ENCODE measurements at regions not wholly inside any gene's neighbourhood (a gene's known extent, or its start where the extent isn't known, plus 50 kb on each side); places are given as distances from the start of the nearest gene placed in this dataset.
A peak's percentile ranks its signal among the peaks of the same experiment; 100 is the strongest.

DNA sequence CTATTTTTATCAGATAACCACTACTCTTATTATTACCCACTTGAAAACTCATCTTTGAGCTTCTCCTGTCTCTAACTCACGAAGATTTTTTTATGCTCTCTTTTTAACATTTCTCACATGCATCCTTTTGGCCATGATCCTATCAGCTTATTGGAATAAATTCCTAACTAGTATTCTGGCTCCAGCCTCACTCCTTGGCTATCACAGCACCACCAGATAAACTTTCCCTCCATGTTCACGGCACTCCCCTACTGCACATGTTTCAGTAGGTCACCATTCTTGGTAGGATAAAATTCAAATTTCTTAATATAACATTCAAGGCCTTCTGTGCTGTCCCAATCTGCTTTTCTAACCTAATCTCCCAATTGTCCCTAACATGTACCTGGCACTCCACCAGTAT, 186.6 kb upstream of the UBASH3B start:
- intact Hi-C loops (cut with DNase I; ENCODE audit: low total_unique reads) = no loop called here
- Histone ChIP-seq H3K27me3 (no peaks in the 10 kb centered on the region), H3K4me1 (no peaks in the 10 kb centered on the region), H3K9me3 (no peaks in the 10 kb centered on the region), H3K27ac (no peak overlapping the region), H3K36me3 (no peaks in the 10 kb centered on the region), H3K4me3 (no peak overlapping the region)
- WGBS, 5 donors = 53 to 81% (median 69%) methylated on average over 2 of the region's 2 CpGs
- DNase-seq = no peak
- TF ChIP-seq, protein P1, sequence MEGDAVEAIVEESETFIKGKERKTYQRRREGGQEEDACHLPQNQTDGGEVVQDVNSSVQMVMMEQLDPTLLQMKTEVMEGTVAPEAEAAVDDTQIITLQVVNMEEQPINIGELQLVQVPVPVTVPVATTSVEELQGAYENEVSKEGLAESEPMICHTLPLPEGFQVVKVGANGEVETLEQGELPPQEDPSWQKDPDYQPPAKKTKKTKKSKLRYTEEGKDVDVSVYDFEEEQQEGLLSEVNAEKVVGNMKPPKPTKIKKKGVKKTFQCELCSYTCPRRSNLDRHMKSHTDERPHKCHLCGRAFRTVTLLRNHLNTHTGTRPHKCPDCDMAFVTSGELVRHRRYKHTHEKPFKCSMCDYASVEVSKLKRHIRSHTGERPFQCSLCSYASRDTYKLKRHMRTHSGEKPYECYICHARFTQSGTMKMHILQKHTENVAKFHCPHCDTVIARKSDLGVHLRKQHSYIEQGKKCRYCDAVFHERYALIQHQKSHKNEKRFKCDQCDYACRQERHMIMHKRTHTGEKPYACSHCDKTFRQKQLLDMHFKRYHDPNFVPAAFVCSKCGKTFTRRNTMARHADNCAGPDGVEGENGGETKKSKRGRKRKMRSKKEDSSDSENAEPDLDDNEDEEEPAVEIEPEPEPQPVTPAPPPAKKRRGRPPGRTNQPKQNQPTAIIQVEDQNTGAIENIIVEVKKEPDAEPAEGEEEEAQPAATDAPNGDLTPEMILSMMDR (IDR thresholded peaks at IDR 0.05) = no peak
- no peak for TF ChIP-seq POLR2AphosphoS5 (IDR thresholded peaks at IDR 0.05)
- no peak for TF ChIP-seq EP300 (IDR thresholded peaks at IDR 0.05)
- no peak for TF ChIP-seq POLR2A (IDR thresholded peaks at IDR 0.05)

DNA sequence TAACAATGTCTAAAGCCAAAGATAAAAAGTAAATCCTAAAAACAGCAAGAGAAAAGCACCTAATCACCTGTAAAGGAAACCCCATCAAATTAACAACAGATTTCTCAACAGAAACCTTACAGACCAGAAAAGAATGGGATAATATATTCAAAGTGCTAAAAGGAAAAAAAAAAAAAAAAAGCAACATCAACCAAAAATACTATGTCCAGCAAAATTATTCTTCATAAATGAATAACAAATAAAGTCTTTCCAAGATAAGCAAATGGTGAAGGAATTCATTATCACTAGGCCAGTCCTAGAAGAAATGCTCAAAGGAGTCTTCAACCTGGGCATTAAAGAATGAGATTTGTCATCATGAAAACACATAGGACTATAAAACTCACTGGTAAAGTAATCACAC, 192.0 kb upstream of the UBASH3B start:
- Histone ChIP-seq H3K9me3 (peaks cover 0 to 27% (median 17%) of the 10 kb centered on the region in 4 donors), H3K4me1 (no peaks in the 10 kb centered on the region), H3K27ac (no peak overlapping the region), H3K4me3 (no peak overlapping the region), H3K27me3 (no peaks in the 10 kb centered on the region), H3K36me3 (no peaks in the 10 kb centered on the region)
- intact Hi-C loops (cut with DNase I; ENCODE audit: low total_unique reads) = no loop called here
- DNase-seq = no peak
- TF ChIP-seq, protein P1 (IDR thresholded peaks at IDR 0.05) = no peak
- TF ChIP-seq POLR2AphosphoS5 (IDR thresholded peaks at IDR 0.05) = no peak
- TF ChIP-seq EP300 (IDR thresholded peaks at IDR 0.05) = no peak
- TF ChIP-seq POLR2A (IDR thresholded peaks at IDR 0.05) = no peak

DNA sequence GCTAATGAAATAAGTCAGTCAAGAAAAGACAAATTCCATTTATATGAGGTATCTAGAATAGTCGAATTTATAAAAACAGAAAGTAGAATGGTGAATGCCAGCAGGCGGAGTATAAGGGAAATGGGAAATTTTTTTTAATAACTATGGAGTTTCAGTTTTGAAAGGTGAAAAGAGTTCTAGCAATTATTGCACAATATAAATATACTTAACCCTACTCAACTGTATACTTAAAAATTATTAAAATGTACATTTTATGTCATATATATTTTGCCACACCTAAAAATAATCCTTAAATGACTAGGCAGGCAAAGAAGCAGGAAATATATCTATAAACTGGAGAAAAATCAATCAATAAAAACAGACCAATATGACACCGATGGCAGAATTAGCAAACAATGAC, 196.5 kb upstream of the UBASH3B start:
- Histone ChIP-seq H3K4me3 (no peak overlapping the region), H3K36me3 (no peaks in the 10 kb centered on the region), H3K9me3 (peaks cover 0 to 37% (median 22%) of the 10 kb centered on the region in 4 donors), H3K27me3 (no peaks in the 10 kb centered on the region), H3K27ac (no peak overlapping the region), H3K4me1 (no peaks in the 10 kb centered on the region)
- intact Hi-C loops (cut with DNase I; ENCODE audit: low total_unique reads) = no loop called here
- TF ChIP-seq, protein P1 (IDR thresholded peaks at IDR 0.05) = no peak
- TF ChIP-seq POLR2AphosphoS5 (IDR thresholded peaks at IDR 0.05) (no peak), POLR2A (IDR thresholded peaks at IDR 0.05) (no peak), EP300 (IDR thresholded peaks at IDR 0.05) (no peak)
- no peak for DNase-seq
- 59 to 93% (median 92%) methylated on average over 3 of the region's 3 CpGs for WGBS, 5 donors

DNA sequence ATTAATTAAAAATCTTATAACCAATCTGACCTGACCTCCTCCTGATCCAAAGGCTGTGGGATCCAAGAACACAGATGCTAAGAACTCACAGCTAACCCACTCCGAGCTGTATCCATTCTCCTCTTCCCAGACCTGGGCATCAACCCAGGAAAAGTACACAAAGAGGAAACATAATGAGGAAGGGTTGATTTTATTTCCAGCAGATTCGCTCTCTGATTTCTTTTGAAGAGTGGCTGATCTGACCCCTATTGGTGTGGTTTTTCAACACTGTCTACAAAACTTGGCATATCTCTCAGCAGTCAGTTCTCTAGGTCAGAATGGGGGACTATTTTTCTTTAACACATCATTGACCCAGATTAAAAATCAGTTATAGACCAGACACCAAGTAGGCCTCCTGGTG, 201.9 kb upstream of the UBASH3B start:
- TF ChIP-seq, protein P1 (IDR thresholded peaks at IDR 0.05) = no peak
- TF ChIP-seq POLR2AphosphoS5 (IDR thresholded peaks at IDR 0.05) (no peak), EP300 (IDR thresholded peaks at IDR 0.05) (no peak), POLR2A (IDR thresholded peaks at IDR 0.05) (no peak)
- Histone ChIP-seq H3K27me3 (no peaks in the 10 kb centered on the region), H3K4me3 (no peak overlapping the region), H3K9me3 (peaks cover 0 to 10% (median 5%) of the 10 kb centered on the region in 4 donors), H3K27ac (no peak overlapping the region), H3K4me1 (no peaks in the 10 kb centered on the region), H3K36me3 (no peaks in the 10 kb centered on the region)
- WGBS, 5 donors = 62 to 81% (median 65%) methylated on average over 2 of the region's 2 CpGs
- intact Hi-C loops (cut with DNase I; ENCODE audit: low total_unique reads) = no loop called here
- DNase-seq = peak in 1 of 2 donors; percentile 13

Data from stomach (tissue), 8 donors.